ENCODE measurements at regions not wholly inside any gene's neighbourhood (a gene's known extent, or its start where the extent isn't known, plus 50 kb on each side); places are given as distances from the start of the nearest gene placed in this dataset.

DNA sequence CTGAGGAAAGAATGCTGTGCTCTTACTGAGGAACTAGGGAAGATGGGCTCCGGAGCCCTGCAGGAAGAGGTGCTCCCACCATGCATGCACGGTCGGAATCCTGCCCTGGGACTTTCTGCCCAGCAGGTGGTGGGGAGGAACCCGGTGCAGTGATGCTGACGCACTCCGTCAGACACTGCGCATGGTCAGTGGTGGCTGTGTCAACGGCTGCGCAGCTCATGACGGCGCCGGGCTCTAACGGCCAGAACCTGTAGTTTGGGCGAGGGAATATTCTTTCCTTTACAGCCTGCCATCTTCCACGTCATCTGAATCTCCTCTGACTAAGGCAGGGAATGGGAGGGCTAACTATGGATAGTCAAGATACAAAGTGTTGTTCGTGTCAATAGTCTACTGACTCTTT, 189.2 kb upstream of the MGMT start:
- no CpG with 5 or more reads among the region's 16 CpGs for WGBS, 2 donors (ENCODE audit: extremely low coverage in 2 of 2, insufficient read length in 2 of 2, insufficient replicate concordance in 1 of 2)
- Histone ChIP-seq H3K4ac (ENCODE audit: low read length) (no peak overlapping the region), H2BK12ac (ENCODE audit: low read length) (no peak overlapping the region)

DNA sequence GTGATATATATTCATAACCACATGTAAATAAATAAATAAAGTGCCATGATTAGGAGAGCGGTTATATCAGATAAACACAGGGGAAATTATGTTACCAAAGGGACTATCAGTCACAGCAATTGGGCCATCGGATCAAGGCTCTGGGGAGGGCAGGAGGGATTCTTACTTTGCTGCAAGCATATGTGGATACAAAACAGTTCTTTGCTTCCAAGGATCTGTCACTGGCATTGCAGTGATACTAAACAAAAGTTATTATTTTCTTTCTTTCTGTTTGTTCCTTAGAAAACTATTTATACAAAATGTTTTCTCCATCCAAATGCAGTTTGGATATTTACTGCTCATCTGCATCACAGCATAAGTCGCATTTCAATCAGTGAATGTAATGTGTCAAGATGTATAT, 188.4 kb upstream of the MGMT start:
- Histone ChIP-seq H3K27ac (replicated peaks; ENCODE audit: low read length) (no peak overlapping the region), H2BK15ac (ENCODE audit: low read length) (no peak overlapping the region), H3K79me1 (ENCODE audit: low read depth, low read length) (no peaks in the 10 kb centered on the region), H2BK12ac (ENCODE audit: low read length) (no peak overlapping the region), H2AFZ (ENCODE audit: low read length) (no peak overlapping the region), H3K9me3 (replicated peaks in 1 of 2; ENCODE audit: control insufficient read depth in 2 of 2, insufficient read depth in 1 of 2, low read depth in 1 of 2, low read length in 2 of 2) (no peaks in the 10 kb centered on the region), H2AK5ac (ENCODE audit: low read depth, low read length) (no peak overlapping the region), H3K36me3 (replicated peaks in 1 of 2; ENCODE audit: control insufficient read depth in 2 of 2, insufficient read depth in 2 of 2, low read length in 2 of 2) (no peaks in the 10 kb centered on the region), H4K8ac (ENCODE audit: low read depth, low read length) (no peak overlapping the region), H3K23ac (ENCODE audit: low read depth, low read length, poor library complexity) (no peak overlapping the region), H4K91ac (ENCODE audit: low read depth, low read length, poor library complexity) (no peak overlapping the region), H2BK120ac (ENCODE audit: low read depth, low read length) (no peak overlapping the region), H3K18ac (ENCODE audit: low read length) (no peak overlapping the region), H2BK5ac (ENCODE audit: low read length) (no peak overlapping the region), H3K9ac (ENCODE audit: low read depth, low read length, poor library complexity) (no peak overlapping the region), H3K4ac (ENCODE audit: low read length) (no peak overlapping the region), H3K4me1 (ENCODE audit: control insufficient read depth in 2 of 2, insufficient read depth in 1 of 2, low read depth in 1 of 2, low read length in 2 of 2) (no peaks in the 10 kb centered on the region), H3K4me2 (ENCODE audit: insufficient read depth, low read length, poor library complexity, severe bottlenecking) (no peak overlapping the region), H3K27me3 (ENCODE audit: control insufficient read depth in 3 of 3, insufficient read depth in 3 of 3, low read depth in 1 of 3, low read length in 3 of 3) (no peaks in the 10 kb centered on the region), H3K14ac (ENCODE audit: low read length) (no peak overlapping the region), H3K4me3 (ENCODE audit: low read length in 2 of 2) (no peak overlapping the region)
- WGBS, 2 donors (ENCODE audit: extremely low coverage in 2 of 2, insufficient read length in 2 of 2, insufficient replicate concordance in 1 of 2), result no CpG with 5 or more reads among the region's 3 CpGs
- no peak for DNase-seq (ENCODE audit: low spot score)

More for the DNA sequence above, 189.2 kb upstream of the MGMT start:
- H3K27ac ChIP-seq (replicated peaks; ENCODE audit: low read length), result no peak overlapping the region
- H4K8ac ChIP-seq (ENCODE audit: low read depth, low read length), result no peak overlapping the region
- no peak overlapping the region for H2AFZ ChIP-seq (ENCODE audit: low read length)
- no peaks in the 10 kb centered on the region for H3K9me3 ChIP-seq (replicated peaks in 1 of 2; ENCODE audit: control insufficient read depth in 2 of 2, insufficient read depth in 1 of 2, low read depth in 1 of 2, low read length in 2 of 2)
- H3K79me1 ChIP-seq (ENCODE audit: low read depth, low read length), result no peaks in the 10 kb centered on the region
- H2BK5ac ChIP-seq (ENCODE audit: low read length), result no peak overlapping the region
- H4K91ac ChIP-seq (ENCODE audit: low read depth, low read length, poor library complexity), result no peak overlapping the region
- H3K36me3 ChIP-seq (replicated peaks in 1 of 2; ENCODE audit: control insufficient read depth in 2 of 2, insufficient read depth in 2 of 2, low read length in 2 of 2), result no peaks in the 10 kb centered on the region
- no peak overlapping the region for H3K9ac ChIP-seq (ENCODE audit: low read depth, low read length, poor library complexity)
- no peak overlapping the region for H2AK5ac ChIP-seq (ENCODE audit: low read depth, low read length)
- no peak overlapping the region for H3K4me2 ChIP-seq (ENCODE audit: insufficient read depth, low read length, poor library complexity, severe bottlenecking)
- H3K14ac ChIP-seq (ENCODE audit: low read length), result no peak overlapping the region
- H3K4me3 ChIP-seq (ENCODE audit: low read length in 2 of 2), result no peak overlapping the region
- no peaks in the 10 kb centered on the region for H3K27me3 ChIP-seq (ENCODE audit: control insufficient read depth in 3 of 3, insufficient read depth in 3 of 3, low read depth in 1 of 3, low read length in 3 of 3)
- no peak for DNase-seq (ENCODE audit: low spot score)
- no peak overlapping the region for H3K18ac ChIP-seq (ENCODE audit: low read length)
- no peaks in the 10 kb centered on the region for H3K4me1 ChIP-seq (ENCODE audit: control insufficient read depth in 2 of 2, insufficient read depth in 1 of 2, low read depth in 1 of 2, low read length in 2 of 2)
- no peak overlapping the region for H2BK120ac ChIP-seq (ENCODE audit: low read depth, low read length)
- H3K23ac ChIP-seq (ENCODE audit: low read depth, low read length, poor library complexity), result no peak overlapping the region
- H2BK15ac ChIP-seq (ENCODE audit: low read length), result no peak overlapping the region

DNA sequence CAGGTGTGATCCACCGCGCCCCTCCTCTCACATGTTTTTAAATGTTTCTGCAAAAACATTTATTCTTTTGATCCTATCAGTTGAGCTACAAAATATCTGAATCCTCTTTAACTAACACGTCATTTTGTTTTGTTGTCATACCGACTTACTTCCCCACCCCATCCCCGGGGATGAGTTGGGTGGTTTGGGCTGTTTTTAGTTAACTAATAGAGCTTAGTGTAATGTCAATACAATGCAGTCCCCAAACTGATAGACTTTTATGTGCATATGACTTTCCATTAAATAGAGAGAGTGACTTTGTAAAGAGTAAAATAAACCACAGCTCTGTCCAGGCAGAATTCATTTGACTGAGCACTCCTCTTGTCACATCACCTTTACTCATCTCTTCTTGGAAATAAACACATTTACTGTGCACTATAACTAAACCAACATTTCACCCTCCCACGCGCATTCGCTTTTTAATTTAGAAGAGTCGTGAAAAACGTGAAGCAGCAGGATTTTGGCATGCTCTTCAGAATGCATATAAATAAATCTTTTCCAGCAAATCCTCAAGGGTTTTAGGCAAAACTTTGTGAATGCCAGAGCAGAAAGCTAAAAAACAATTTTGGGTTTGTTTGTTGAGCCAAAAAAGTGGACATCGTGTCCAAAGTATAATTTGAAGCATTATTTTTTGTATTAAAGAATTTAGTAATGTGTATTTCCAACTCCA, 187.4 kb upstream of the MGMT start:
- Histone ChIP-seq H2AFZ (ENCODE audit: low read length) (no peak overlapping the region), H3K18ac (ENCODE audit: low read length) (no peak overlapping the region), H3K9me3 (replicated peaks in 1 of 2; ENCODE audit: control insufficient read depth in 2 of 2, insufficient read depth in 1 of 2, low read depth in 1 of 2, low read length in 2 of 2) (no peaks in the 10 kb centered on the region), H2BK15ac (ENCODE audit: low read length) (no peak overlapping the region), H2BK120ac (ENCODE audit: low read depth, low read length) (no peak overlapping the region), H3K27ac (replicated peaks; ENCODE audit: low read length) (no peak overlapping the region), H3K9ac (ENCODE audit: low read depth, low read length, poor library complexity) (no peak overlapping the region), H3K4me2 (ENCODE audit: insufficient read depth, low read length, poor library complexity, severe bottlenecking) (no peak overlapping the region), H3K79me1 (ENCODE audit: low read depth, low read length) (no peaks in the 10 kb centered on the region), H2BK12ac (ENCODE audit: low read length) (no peak overlapping the region), H4K91ac (ENCODE audit: low read depth, low read length, poor library complexity) (no peak overlapping the region), H3K23ac (ENCODE audit: low read depth, low read length, poor library complexity) (no peak overlapping the region), H3K4ac (ENCODE audit: low read length) (no peak overlapping the region), H2BK5ac (ENCODE audit: low read length) (no peak overlapping the region), H3K4me1 (ENCODE audit: control insufficient read depth in 2 of 2, insufficient read depth in 1 of 2, low read depth in 1 of 2, low read length in 2 of 2) (no peaks in the 10 kb centered on the region), H3K27me3 (ENCODE audit: control insufficient read depth in 3 of 3, insufficient read depth in 3 of 3, low read depth in 1 of 3, low read length in 3 of 3) (no peaks in the 10 kb centered on the region), H3K14ac (ENCODE audit: low read length) (no peak overlapping the region), H3K4me3 (ENCODE audit: low read length in 2 of 2) (no peak overlapping the region), H3K36me3 (replicated peaks in 1 of 2; ENCODE audit: control insufficient read depth in 2 of 2, insufficient read depth in 2 of 2, low read length in 2 of 2) (no peaks in the 10 kb centered on the region), H4K8ac (ENCODE audit: low read depth, low read length) (no peak overlapping the region), H2AK5ac (ENCODE audit: low read depth, low read length) (no peak overlapping the region)
- WGBS, 2 donors (ENCODE audit: extremely low coverage in 2 of 2, insufficient read length in 2 of 2, insufficient replicate concordance in 1 of 2), result 100% methylated on average over 2 to 3 of the region's 11 CpGs
- no peak for DNase-seq (ENCODE audit: low spot score)

DNA sequence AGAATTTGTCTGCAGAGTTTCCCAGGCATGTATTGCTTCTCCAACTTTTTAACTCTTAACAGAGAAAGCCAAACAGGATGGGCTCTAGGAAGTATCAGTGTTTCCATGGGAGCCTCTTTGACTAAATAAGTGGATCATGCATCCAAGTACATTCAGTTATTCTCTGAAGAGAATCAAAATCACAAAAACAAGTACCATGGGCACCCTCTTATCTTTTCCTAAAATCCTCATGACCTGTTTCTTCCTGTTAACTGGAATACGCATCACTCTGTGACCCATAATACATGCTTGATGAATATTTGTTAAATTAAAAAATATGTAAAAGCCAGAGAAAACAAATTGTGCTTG, 186.9 kb upstream of the MGMT start:
- no CpG with 5 or more reads among the region's 1 CpG for WGBS, 2 donors (ENCODE audit: extremely low coverage in 2 of 2, insufficient read length in 2 of 2, insufficient replicate concordance in 1 of 2)
- Histone ChIP-seq H3K4me3 (ENCODE audit: low read length in 2 of 2) (no peak overlapping the region), H3K14ac (ENCODE audit: low read length) (no peak overlapping the region), H2BK12ac (ENCODE audit: low read length) (no peak overlapping the region), H3K36me3 (replicated peaks in 1 of 2; ENCODE audit: control insufficient read depth in 2 of 2, insufficient read depth in 2 of 2, low read length in 2 of 2) (no peaks in the 10 kb centered on the region), H3K4me2 (ENCODE audit: insufficient read depth, low read length, poor library complexity, severe bottlenecking) (no peak overlapping the region), H4K8ac (ENCODE audit: low read depth, low read length) (no peak overlapping the region), H3K4me1 (ENCODE audit: control insufficient read depth in 2 of 2, insufficient read depth in 1 of 2, low read depth in 1 of 2, low read length in 2 of 2) (no peaks in the 10 kb centered on the region), H2BK15ac (ENCODE audit: low read length) (no peak overlapping the region), H2BK120ac (ENCODE audit: low read depth, low read length) (no peak overlapping the region), H4K91ac (ENCODE audit: low read depth, low read length, poor library complexity) (no peak overlapping the region), H2BK5ac (ENCODE audit: low read length) (no peak overlapping the region), H3K4ac (ENCODE audit: low read length) (no peak overlapping the region), H3K79me1 (ENCODE audit: low read depth, low read length) (no peaks in the 10 kb centered on the region), H3K27ac (replicated peaks; ENCODE audit: low read length) (no peak overlapping the region), H3K18ac (ENCODE audit: low read length) (no peak overlapping the region), H3K23ac (ENCODE audit: low read depth, low read length, poor library complexity) (no peak overlapping the region), H3K9ac (ENCODE audit: low read depth, low read length, poor library complexity) (no peak overlapping the region), H3K9me3 (replicated peaks in 1 of 2; ENCODE audit: control insufficient read depth in 2 of 2, insufficient read depth in 1 of 2, low read depth in 1 of 2, low read length in 2 of 2) (no peaks in the 10 kb centered on the region), H3K27me3 (ENCODE audit: control insufficient read depth in 3 of 3, insufficient read depth in 3 of 3, low read depth in 1 of 3, low read length in 3 of 3) (no peaks in the 10 kb centered on the region), H2AFZ (ENCODE audit: low read length) (no peak overlapping the region), H2AK5ac (ENCODE audit: low read depth, low read length) (no peak overlapping the region)
- no peak for DNase-seq (ENCODE audit: low spot score)

Measured in neuronal stem cell (in vitro differentiated cells).